ENCODE measurements at regions not wholly inside any gene's neighbourhood (a gene's known extent, or its start where the extent isn't known, plus 50 kb on each side); places are given as distances from the start of the nearest gene placed in this dataset.

GRCh38 chr7:4444106-4444505 is 238.0 kb upstream of the FOXK1 start:
- no peak for TF ChIP-seq CTCF (IDR thresholded peaks at IDR 0.05; ENCODE audit: control extremely low read depth, extremely low read depth, low read depth, missing control alignments)
- DNase-seq (ENCODE audit: extremely low spot score): no peak
- ChIA-PET POLR2A (no interaction called here), CTCF (interaction anchor here (1.3 to 1.8 kb wide), 2 partner anchors 9 to 12 kb away, joined by 4 to 6 read pairs; no protein-coding TSS in a partner anchor)

DNA sequence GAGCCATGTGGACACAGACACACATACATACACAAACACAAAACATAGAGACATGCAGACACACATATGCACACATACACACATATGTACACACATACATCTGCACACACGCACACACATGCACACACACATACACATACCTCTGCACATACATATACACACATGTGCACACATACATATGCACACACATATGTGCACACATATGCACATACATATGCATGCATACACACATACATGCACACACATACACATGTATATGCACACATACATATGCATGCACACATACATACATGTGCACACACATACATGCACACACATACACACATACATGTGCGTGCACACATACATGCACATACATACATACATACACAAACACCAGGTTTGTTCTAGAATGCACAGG is 236.3 kb upstream of the FOXK1 start:
- CTCF ChIA-PET: no interaction called here
- no peak for DNase-seq (ENCODE audit: extremely low spot score)
- POLR2A ChIA-PET: no interaction called here
- no peak for TF ChIP-seq CTCF (IDR thresholded peaks at IDR 0.05; ENCODE audit: control extremely low read depth, extremely low read depth, low read depth, missing control alignments)

GRCh38 chr7:4449263-4449662 is 232.8 kb upstream of the FOXK1 start:
- CTCF ChIA-PET: no interaction called here

DNA sequence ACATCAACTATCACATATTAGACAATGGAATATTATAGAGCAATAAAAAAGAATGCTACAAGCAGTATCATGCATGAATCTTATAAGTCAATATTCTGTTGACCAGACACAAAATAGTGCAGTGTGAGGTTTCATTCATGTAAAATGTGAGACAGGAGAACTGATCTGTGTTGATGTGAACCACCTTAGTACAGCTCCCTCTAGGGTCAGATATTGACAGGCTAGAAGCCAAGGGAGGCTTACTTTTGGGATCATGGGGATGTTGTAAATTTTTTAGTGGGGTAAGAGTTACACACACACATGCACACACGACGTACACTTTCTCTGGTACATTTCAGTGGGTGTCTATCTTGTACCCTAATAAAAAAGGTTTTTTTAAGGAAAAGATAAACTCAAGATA is 231.6 kb upstream of the FOXK1 start:
- TF ChIP-seq CTCF (IDR thresholded peaks at IDR 0.05; ENCODE audit: control extremely low read depth, extremely low read depth, low read depth, missing control alignments): no peak
- CTCF ChIA-PET: no interaction called here
- no peak for DNase-seq (ENCODE audit: extremely low spot score)
- POLR2A ChIA-PET: no interaction called here

More at GRCh38 chr7:4449263-4449662, 232.8 kb upstream of the FOXK1 start:
- no peak for DNase-seq (ENCODE audit: extremely low spot score)
- POLR2A ChIA-PET: no interaction called here
- TF ChIP-seq CTCF (IDR thresholded peaks at IDR 0.05; ENCODE audit: control extremely low read depth, extremely low read depth, low read depth, missing control alignments): no peak

DNA sequence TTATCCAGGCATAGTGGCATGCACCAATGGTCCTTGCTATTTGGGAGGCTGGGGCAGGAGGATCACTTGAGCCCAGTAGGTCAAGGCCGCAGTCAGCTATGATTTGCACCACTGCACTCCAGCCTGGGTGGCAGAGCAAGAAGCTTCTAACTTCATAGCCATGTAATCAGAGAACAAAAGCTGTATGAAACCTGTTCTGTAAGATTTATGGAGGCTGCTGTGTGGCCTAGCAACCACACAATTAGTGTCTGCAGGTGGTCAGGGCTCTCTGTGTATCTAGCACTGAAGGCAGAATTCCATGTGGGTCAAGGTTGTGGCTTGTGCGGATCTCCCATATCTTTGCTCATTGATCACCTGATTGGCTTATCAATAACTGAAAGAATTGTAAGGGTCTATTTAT is 221.5 kb upstream of the FOXK1 start:
- ChIA-PET POLR2A (no interaction called here), CTCF (no interaction called here)
- TF ChIP-seq CTCF (IDR thresholded peaks at IDR 0.05; ENCODE audit: control extremely low read depth, extremely low read depth, low read depth, missing control alignments): no peak
- DNase-seq (ENCODE audit: extremely low spot score): no peak

DNA sequence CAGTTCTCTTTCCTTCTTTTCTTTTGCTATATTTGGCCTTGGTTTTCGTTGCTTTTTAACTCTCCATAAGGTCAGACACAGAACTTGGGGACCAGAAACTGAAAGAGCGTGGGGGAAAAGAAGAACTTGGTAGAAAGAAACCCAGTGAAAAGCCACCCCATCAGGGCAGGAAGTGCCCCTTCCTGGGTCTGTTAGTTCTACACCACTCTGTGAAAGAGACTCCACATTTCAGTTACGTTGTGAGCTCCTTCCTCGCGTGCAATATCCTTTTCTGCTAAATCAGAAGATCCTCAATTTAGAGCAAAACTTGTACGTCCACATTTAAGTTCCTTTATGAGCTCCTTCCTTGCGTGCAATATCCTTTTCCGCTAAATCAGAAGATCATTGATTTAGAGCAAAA is 220.6 kb upstream of the FOXK1 start:
- no peak for DNase-seq (ENCODE audit: extremely low spot score)
- TF ChIP-seq CTCF (IDR thresholded peaks at IDR 0.05; ENCODE audit: control extremely low read depth, extremely low read depth, low read depth, missing control alignments): no peak
- POLR2A ChIA-PET: no interaction called here
- CTCF ChIA-PET: no interaction called here

Measured in GM10248 (cell line).